ENCODE measurements at regions not wholly inside any gene's neighbourhood (a gene's known extent, or its start where the extent isn't known, plus 50 kb on each side); places are given as distances from the start of the nearest gene placed in this dataset.

- Mint-ChIP-seq H3K9me3 (no peaks in the 10 kb centered on the region), H3K27me3 (ENCODE audit: insufficient read depth) (no peaks in the 10 kb centered on the region), H3K4me3 (no peak overlapping the region), H3K36me3 (ENCODE audit: low read depth) (no peaks in the 10 kb centered on the region), H3K27ac (no peak overlapping the region), H3K4me1 (no peaks in the 10 kb centered on the region)
- no peaks in the 10 kb centered on the region for H3K4me1 ChIP-seq (ENCODE audit: control insufficient read depth, insufficient read depth, low read length)
- DNase-seq: no peak
- H3K36me3 ChIP-seq (ENCODE audit: control insufficient read depth, insufficient read depth, low read length): no peaks in the 10 kb centered on the region
- no peaks in the 10 kb centered on the region for H3K9me3 ChIP-seq (ENCODE audit: control insufficient read depth, low read length)
- H3K9ac ChIP-seq (ENCODE audit: extremely low read depth, low read length, poor library complexity, severe bottlenecking): no peak overlapping the region
- WGBS, 2 experiments (ENCODE audit: insufficient coverage in 1 of 2, insufficient read length in 1 of 2): 88 to 100% methylated on average over 1 to 3 of the region's 4 CpGs
- H3K4me3 ChIP-seq (ENCODE audit: low read length): no peak overlapping the region
- TF ChIP-seq CTCF (conservative IDR thresholded peaks at IDR 0.05): no peak
- H3K27ac ChIP-seq (ENCODE audit: low read depth, low read length): no peak overlapping the region
- H3K27me3 ChIP-seq (ENCODE audit: control insufficient read depth, insufficient read depth, low read length, poor library complexity, severe bottlenecking): no peaks in the 10 kb centered on the region
Measured at GRCh38 chr13:79937311-79937710, 403.6 kb downstream of the SPRY2 start.

GRCh38 chr13:79936368-79937136, 404.4 kb downstream of the SPRY2 start:
- Mint-ChIP-seq H3K27me3 (ENCODE audit: insufficient read depth) (no peaks in the 10 kb centered on the region), H3K27ac (no peak overlapping the region), H3K4me1 (no peaks in the 10 kb centered on the region), H3K36me3 (ENCODE audit: low read depth) (no peaks in the 10 kb centered on the region), H3K4me3 (no peak overlapping the region), H3K9me3 (no peaks in the 10 kb centered on the region)
- H3K4me1 ChIP-seq (ENCODE audit: control insufficient read depth, insufficient read depth, low read length): no peaks in the 10 kb centered on the region
- no peaks in the 10 kb centered on the region for H3K9me3 ChIP-seq (ENCODE audit: control insufficient read depth, low read length)
- H3K36me3 ChIP-seq (ENCODE audit: control insufficient read depth, insufficient read depth, low read length): no peaks in the 10 kb centered on the region
- no peaks in the 10 kb centered on the region for H3K27me3 ChIP-seq (ENCODE audit: control insufficient read depth, insufficient read depth, low read length, poor library complexity, severe bottlenecking)
- TF ChIP-seq CTCF (conservative IDR thresholded peaks at IDR 0.05): no peak
- no peak for DNase-seq
- no peak overlapping the region for H3K9ac ChIP-seq (ENCODE audit: extremely low read depth, low read length, poor library complexity, severe bottlenecking)
- no peak overlapping the region for H3K4me3 ChIP-seq (ENCODE audit: low read length)
- peak overlapping the region; percentile 72 for H3K27ac ChIP-seq (ENCODE audit: low read depth, low read length)
- WGBS, 2 experiments (ENCODE audit: insufficient coverage in 1 of 2, insufficient read length in 1 of 2): 87 to 88% methylated on average over 8 to 12 of the region's 12 CpGs

- no peaks in the 10 kb centered on the region for H3K4me1 Mint-ChIP-seq
- peaks cover 11% of the 10 kb centered on the region for H3K9me3 ChIP-seq (ENCODE audit: control insufficient read depth, low read length)
- H3K36me3 Mint-ChIP-seq (ENCODE audit: low read depth): no peaks in the 10 kb centered on the region
- no peak overlapping the region for H3K4me3 ChIP-seq (ENCODE audit: low read length)
- H3K9ac ChIP-seq (ENCODE audit: extremely low read depth, low read length, poor library complexity, severe bottlenecking): no peak overlapping the region
- no peak overlapping the region for H3K27ac ChIP-seq (ENCODE audit: low read depth, low read length)
- peaks cover 3% of the 10 kb centered on the region for H3K9me3 Mint-ChIP-seq
- no peaks in the 10 kb centered on the region for H3K36me3 ChIP-seq (ENCODE audit: control insufficient read depth, insufficient read depth, low read length)
- H3K4me3 Mint-ChIP-seq: no peak overlapping the region
- H3K27me3 ChIP-seq (ENCODE audit: control insufficient read depth, insufficient read depth, low read length, poor library complexity, severe bottlenecking): no peaks in the 10 kb centered on the region
- H3K27me3 Mint-ChIP-seq (ENCODE audit: insufficient read depth): no peaks in the 10 kb centered on the region
- no peak for DNase-seq
- no peaks in the 10 kb centered on the region for H3K4me1 ChIP-seq (ENCODE audit: control insufficient read depth, insufficient read depth, low read length)
- TF ChIP-seq CTCF (conservative IDR thresholded peaks at IDR 0.05): no peak
- no peak overlapping the region for H3K27ac Mint-ChIP-seq
Measured at GRCh38 chr13:79935121-79935520, 405.8 kb downstream of the SPRY2 start.
